Neural cell (in vitro differentiated cells): ENCODE measurements at regions not wholly inside any gene's neighbourhood (a gene's known extent, or its start where the extent isn't known, plus 50 kb on each side); places are given as distances from the start of the nearest gene placed in this dataset.

Experiments used
- CTCF ChIP-seq: fragments of 450-650 bp; IDR thresholded peaks from 2 replicates; pipeline ENCODE4 v1.5.1; 2014; ENCODE audit warnings: antibody characterized with exemption, mild to moderate bottlenecking, moderate library complexity; ENCODE audit not compliant: poor library complexity, severe bottlenecking
- EP300 ChIP-seq: fragments of 450-650 bp; conservative IDR thresholded peaks from 2 replicates; pipeline ENCODE4 v1.6.1; 2014; ENCODE audit warnings: antibody characterized with exemption, mild to moderate bottlenecking, moderate library complexity; ENCODE audit not compliant: poor library complexity, severe bottlenecking
- EZH2 ChIP-seq: fragments of 200-600, 300-800 bp; shearing (Covaris generic), sonication (generic); IDR thresholded peaks from 2 replicates; pipeline ENCODE4 v1.6.1; 2014; ENCODE audit warnings: antibody characterized with exemption, low read length, borderline replicate concordance, mild to moderate bottlenecking; ENCODE audit not compliant: insufficient read depth, poor library complexity, severe bottlenecking
- POLR2AphosphoS5 ChIP-seq: IDR thresholded peaks from 2 replicates; pipeline ENCODE4 v1.6.1; 2012
- RAD21 ChIP-seq: fragments of 450-650 bp; conservative IDR thresholded peaks from 2 replicates; pipeline ENCODE4 v1.6.1; 2014; ENCODE audit warnings: antibody characterized with exemption, mild to moderate bottlenecking, moderate library complexity
- REST ChIP-seq: IDR thresholded peaks from 2 replicates; pipeline ENCODE4 v1.6.1; 2012; ENCODE audit warnings: borderline replicate concordance
- SMC3 ChIP-seq: fragments of 450-650 bp; conservative IDR thresholded peaks from 2 replicates; pipeline ENCODE4 v1.6.1; 2014; ENCODE audit warnings: antibody characterized with exemption, mild to moderate bottlenecking, moderate library complexity; ENCODE audit not compliant: poor library complexity
- TAF1 ChIP-seq: IDR thresholded peaks from 2 replicates; pipeline ENCODE4 v1.6.1; 2012; ENCODE audit warnings: low read depth

GRCh38 chr15:47358876-47359275 lies 358.4 kb upstream of the SEMA6D start:
- TF ChIP-seq CTCF (no peak), SMC3 (no peak), POLR2AphosphoS5 (no peak), EZH2 (no peak), REST (no peak), EP300 (no peak), RAD21 (no peak), TAF1 (no peak)
